Retinal pigment epithelial cell (primary cell): ENCODE measurements at regions not wholly inside any gene's neighbourhood (a gene's known extent, or its start where the extent isn't known, plus 50 kb on each side); places are given as distances from the start of the nearest gene placed in this dataset.

Experiments used
- DNase-seq: peaks from one replicate; pipeline ENCODE4 v3.0.0-alpha.2; 2010; ENCODE audit warnings: low read depth
- H3K4me3 ChIP-seq: 2 replicates; pipeline ENCODE4 v1.5.1; 2011; ENCODE audit warnings: mild to moderate bottlenecking, low read length, control low read depth, moderate library complexity
- TF ChIP-seq, protein P1 (sequence below): conservative IDR thresholded peaks from 2 replicates; pipeline ENCODE4 v1.5.1; 2011; ENCODE audit warnings: low read depth, low read length, control low read depth, inconsistent platforms

DNA sequence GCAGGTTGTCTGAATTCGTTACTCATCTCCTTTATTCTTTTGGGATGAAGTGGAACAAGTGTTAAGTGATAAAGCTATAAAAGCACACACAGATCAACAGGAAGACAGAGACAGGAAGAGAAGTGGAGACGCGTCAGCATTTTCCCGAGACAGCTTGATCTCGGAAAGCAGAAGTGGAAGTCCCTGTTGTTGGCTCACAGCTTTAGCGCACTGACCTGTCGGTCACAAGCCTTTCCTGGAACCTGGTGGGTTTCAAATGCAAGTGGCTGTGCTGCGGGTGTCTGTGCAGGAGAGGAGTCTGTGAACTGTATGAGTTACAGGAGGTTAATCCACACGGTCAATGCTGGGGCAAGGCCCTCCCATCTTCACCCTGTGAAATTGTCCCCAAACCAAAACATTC is 116.6 kb upstream of the PELI1 start:
- no peak overlapping the region for H3K4me3 ChIP-seq
- TF ChIP-seq, protein P1, sequence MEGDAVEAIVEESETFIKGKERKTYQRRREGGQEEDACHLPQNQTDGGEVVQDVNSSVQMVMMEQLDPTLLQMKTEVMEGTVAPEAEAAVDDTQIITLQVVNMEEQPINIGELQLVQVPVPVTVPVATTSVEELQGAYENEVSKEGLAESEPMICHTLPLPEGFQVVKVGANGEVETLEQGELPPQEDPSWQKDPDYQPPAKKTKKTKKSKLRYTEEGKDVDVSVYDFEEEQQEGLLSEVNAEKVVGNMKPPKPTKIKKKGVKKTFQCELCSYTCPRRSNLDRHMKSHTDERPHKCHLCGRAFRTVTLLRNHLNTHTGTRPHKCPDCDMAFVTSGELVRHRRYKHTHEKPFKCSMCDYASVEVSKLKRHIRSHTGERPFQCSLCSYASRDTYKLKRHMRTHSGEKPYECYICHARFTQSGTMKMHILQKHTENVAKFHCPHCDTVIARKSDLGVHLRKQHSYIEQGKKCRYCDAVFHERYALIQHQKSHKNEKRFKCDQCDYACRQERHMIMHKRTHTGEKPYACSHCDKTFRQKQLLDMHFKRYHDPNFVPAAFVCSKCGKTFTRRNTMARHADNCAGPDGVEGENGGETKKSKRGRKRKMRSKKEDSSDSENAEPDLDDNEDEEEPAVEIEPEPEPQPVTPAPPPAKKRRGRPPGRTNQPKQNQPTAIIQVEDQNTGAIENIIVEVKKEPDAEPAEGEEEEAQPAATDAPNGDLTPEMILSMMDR, result no peak
- no peak for DNase-seq

DNA sequence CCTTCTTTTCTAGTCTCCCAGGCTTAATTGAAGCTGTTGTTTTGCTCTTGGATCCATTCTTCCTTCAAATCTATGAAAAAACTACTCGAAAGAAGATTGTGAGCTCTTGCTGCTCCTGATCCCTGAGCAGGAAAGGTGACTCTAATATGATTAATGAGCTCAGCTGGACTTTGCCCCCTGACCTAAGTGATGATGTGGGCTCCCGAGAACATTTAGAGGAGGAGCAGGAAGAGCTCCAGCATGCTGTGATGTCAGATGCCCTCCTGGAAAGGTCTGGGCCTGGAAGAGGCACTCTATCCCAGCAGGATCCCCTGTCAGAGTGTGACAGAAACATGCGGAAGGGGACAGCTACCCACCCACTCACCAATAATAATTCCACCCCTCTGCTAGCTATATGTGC is 117.9 kb upstream of the PELI1 start:
- TF ChIP-seq, protein P1, result no peak
- no peak for DNase-seq
- no peak overlapping the region for H3K4me3 ChIP-seq

DNA sequence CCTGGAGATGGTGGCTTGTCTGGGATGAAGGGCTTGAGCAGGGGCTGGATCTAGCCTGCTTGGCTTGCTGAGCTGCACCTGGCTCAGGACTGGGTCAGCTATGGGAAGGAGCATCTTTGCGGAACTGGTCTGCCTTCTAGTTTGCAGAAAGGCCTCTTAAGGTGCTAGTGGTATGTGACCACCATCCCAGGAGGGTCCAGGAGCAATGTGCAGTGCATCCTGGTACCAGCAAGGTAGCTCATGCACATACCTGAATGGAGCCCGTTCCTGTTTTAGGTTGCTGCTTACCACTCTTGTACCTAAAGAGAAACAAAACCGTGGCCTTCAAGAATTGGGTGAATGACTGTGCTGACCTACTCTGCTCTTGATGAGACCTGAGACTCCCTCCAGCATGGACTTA is 118.6 kb upstream of the PELI1 start:
- TF ChIP-seq, protein P1, result no peak
- no peak overlapping the region for H3K4me3 ChIP-seq
- DNase-seq, result no peak

DNA sequence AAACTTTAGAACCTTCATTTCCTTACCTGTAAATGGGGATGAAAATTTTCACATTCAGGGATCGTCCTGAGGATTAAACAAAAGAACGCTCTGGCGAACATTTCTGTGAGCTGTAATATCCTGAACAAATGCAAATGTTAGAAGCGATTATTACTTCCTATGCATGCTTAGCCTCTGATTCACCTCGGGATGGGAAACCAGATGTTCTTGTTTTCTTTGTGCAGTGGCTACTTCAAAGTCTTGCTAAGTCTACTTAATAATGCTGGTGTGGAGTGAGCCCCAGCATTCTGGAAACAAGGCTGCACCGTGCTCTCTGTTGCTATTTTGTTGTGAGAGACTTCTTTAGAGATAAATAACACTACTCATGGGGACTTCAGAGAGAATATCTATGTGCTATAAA is 119.1 kb upstream of the PELI1 start:
- no peak overlapping the region for H3K4me3 ChIP-seq
- TF ChIP-seq, protein P1, result no peak
- no peak for DNase-seq

DNA sequence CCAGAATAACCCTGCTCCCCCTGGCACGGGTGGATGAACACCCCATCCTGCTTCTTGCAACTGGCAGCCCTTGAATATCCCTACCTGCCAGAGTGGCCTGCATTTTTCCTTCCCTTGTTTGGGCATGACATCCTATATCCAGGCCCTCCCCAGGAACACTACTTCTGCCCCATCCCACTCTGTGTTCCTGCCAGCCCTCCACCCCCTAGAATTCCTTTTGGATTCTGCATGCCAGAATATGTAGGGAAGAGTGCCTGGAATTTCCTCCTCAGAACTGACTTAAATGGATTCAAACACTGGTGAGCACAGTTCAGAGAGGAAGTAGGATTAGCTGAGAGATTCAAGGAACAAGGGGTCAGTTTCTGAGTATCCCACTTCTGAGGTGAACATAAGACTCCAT is 123.5 kb upstream of the PELI1 start:
- H3K4me3 ChIP-seq, result no peak overlapping the region
- DNase-seq, result no peak
- TF ChIP-seq, protein P1, result no peak

DNA sequence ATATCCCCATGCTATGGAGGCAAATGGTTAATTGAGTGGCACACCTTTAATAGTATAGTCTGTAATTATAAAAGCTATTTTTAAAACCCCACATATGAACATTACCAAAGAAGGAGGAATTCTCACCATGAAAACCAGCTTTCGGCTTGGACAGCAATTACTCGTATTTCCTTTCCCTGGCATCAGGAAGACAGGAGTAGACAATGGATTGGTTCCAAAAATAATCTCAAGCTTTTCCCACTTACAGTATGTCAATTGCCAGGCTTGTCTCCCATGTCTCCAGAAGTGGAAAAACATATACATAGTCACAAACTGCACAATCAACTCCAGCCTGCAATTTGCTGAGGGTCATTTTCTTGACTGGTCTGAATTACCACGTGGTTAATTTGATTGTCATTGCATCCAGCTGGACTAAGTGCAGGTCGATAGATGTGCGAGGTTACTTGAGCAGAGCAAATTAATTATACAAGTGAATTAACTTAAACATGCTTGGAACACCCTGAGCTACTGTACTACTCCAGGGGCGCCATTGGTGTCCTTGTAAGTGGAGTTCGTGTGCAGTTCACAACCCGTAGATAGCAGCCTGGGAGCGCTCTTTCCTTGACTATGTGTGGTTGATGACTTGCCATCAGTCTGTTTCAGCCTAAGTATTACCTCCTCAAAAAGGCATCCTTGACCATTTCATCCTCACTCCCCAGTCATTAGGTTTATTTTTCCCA is 124.3 kb upstream of the PELI1 start:
- TF ChIP-seq, protein P1, result no peak
- no peak for DNase-seq
- H3K4me3 ChIP-seq, result no peak overlapping the region

DNA sequence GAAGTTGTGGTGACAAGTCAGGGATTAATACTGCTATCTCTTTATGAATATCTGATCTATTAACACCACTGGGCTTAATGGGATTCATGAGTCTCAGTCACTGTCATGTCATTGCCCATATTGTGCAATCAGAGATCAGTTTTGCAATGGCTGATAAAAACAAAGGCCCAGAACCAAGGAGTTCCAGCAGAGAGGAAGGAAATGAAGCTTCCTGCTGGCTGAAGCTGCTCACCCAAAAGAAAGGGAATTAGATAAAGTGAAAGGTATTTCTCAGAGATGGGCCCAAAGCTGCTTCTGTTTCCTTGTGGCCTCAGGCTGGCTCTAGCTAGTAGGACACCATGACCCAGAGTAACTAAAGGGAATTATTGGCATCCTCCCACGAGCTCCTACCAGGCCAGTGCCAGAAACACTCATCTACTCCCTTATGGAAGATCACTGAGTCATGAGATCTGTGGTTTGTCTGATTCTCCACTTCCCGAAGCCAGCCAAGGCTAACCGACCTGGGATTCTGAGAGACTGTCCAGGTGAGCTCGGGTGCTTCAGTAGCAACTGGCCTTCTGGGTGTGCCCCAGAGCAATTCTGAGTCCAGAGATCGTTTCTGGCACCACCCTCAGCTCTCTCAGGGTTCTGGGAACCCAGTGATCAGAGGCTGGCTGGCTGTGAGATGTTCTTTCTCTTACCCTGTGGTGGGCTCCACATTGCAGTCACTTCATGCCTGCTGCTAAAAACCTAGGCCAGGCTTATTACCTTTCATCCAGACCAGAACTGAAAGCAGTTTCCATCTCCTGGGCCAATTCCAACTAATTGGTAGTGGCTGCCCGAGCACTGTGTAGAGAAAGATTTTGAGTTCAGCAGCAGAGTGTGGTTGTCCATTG is 129.5 kb upstream of the PELI1 start:
- no peak overlapping the region for H3K4me3 ChIP-seq
- no peak for DNase-seq
- TF ChIP-seq, protein P1, result no peak
